IPS-18a (cell line): ENCODE measurements at regions not wholly inside any gene's neighbourhood (a gene's known extent, or its start where the extent isn't known, plus 50 kb on each side); places are given as distances from the start of the nearest gene placed in this dataset.

Experiments
- H3K27ac ChIP-seq: one replicate; pipeline ENCODE4 v1.5.1; 2013; ENCODE audit warnings: low read length
- H3K27me3 ChIP-seq: one replicate; pipeline ENCODE4 v1.6.1; 2013; ENCODE audit warnings: mild to moderate bottlenecking, low read length; ENCODE audit not compliant: control insufficient read depth, insufficient read depth
- H3K36me3 ChIP-seq: one replicate; pipeline ENCODE4 v1.6.1; 2013; ENCODE audit warnings: low read depth, low read length; ENCODE audit not compliant: control insufficient read depth
- H3K4me1 ChIP-seq: one replicate; pipeline ENCODE4 v1.6.1; 2013; ENCODE audit warnings: low read depth, low read length; ENCODE audit not compliant: control insufficient read depth
- H3K4me3 ChIP-seq: one replicate; pipeline ENCODE4 v1.5.1; 2013; ENCODE audit warnings: low read length
- H3K9ac ChIP-seq: one replicate; pipeline ENCODE4 v1.6.1; 2013; ENCODE audit warnings: mild to moderate bottlenecking, low read length, moderate library complexity
- H3K9me3 ChIP-seq: one replicate; pipeline ENCODE4 v1.6.1; 2013; ENCODE audit warnings: low read depth, low read length; ENCODE audit not compliant: control insufficient read depth

DNA sequence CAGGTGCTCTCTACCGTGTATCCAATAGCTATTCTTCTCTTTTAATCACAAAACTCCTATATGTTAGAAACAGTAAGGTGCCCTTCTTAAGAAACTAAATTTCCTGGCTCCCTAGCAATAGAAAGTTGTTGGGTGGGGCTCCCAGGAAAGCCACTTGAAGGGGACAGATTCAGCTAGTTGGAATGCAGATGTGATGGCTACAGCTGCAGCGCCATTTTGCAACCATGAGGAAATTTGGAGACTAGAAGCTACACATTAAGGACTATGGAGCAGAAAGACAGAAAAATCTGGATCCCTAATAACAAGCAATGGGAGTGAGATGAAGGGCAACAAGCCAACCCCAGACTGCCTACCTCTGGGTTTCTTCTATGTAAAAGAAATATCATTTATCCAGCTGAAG lies 108.8 kb upstream of the AFDN start:
- Histone ChIP-seq H3K27ac (no peak overlapping the region), H3K9ac (no peak overlapping the region), H3K4me1 (peaks cover 7% of the 10 kb centered on the region), H3K27me3 (no peaks in the 10 kb centered on the region), H3K4me3 (no peak overlapping the region), H3K36me3 (no peaks in the 10 kb centered on the region), H3K9me3 (no peaks in the 10 kb centered on the region)

DNA sequence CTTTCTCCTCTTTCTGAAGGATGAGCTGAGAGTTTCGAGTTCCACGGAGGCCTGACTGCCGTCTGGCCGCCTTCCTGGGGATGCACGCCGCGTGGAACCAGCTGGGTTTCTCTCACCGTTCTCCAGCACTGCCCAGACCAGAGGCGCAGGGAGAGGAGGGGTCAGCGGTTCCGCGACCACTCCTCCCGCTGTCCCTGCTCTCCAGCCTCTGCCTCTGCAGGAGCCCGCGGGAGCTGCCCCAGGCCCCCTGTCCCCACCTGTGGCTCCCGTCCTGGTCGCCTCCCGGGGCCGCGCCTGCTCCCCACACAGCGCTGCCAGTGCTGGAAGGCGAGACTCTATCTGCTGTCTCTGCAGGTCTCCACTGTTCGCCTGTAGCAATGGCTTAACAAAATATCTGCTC lies 106.8 kb upstream of the AFDN start:
- Histone ChIP-seq H3K9ac (no peak overlapping the region), H3K36me3 (no peaks in the 10 kb centered on the region), H3K27ac (no peak overlapping the region), H3K27me3 (no peaks in the 10 kb centered on the region), H3K4me3 (no peak overlapping the region), H3K4me1 (no peaks in the 10 kb centered on the region), H3K9me3 (no peaks in the 10 kb centered on the region)

DNA sequence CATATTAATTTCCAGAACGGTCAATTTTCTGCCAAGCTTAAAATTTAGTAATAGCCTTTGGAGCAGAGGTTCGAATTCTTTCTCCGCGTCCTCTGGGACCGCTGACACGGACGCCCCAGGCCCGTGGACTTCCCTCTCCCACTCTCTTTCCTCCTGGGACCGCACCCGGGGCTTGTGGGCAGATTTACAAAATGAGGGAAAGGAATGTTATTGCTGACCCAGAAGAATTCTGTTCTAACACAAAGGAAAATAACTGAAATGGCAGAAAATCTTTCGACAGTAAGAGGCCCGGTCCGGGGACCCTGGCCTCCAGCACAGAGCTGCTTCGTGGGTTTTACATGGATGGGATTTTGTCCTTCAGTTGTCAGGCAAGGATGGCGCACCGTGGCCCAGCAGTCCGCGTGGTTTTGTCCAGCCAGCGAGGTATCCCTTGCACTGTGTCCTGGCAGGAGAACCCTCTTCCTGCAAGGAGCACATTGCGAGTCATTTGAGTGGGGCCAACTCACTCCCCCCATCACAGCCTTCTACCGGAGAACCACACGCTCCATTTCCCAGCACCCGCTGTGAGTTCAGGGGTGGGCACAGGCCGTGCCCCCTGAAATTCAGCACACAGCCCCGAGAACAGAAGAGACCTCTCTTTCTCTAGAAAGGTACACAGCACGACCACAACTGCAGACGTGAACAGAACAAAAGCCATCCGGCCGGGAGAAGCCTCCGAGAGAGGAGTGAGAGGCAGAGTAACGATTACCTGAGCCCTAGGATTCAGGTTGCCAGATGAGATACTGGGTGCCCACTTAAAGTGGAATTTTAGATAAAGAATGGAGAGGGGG lies 106.0 kb upstream of the AFDN start:
- Histone ChIP-seq H3K4me3 (no peak overlapping the region), H3K9ac (no peak overlapping the region), H3K27ac (no peak overlapping the region), H3K36me3 (no peaks in the 10 kb centered on the region), H3K9me3 (no peaks in the 10 kb centered on the region), H3K27me3 (no peaks in the 10 kb centered on the region), H3K4me1 (no peaks in the 10 kb centered on the region)

DNA sequence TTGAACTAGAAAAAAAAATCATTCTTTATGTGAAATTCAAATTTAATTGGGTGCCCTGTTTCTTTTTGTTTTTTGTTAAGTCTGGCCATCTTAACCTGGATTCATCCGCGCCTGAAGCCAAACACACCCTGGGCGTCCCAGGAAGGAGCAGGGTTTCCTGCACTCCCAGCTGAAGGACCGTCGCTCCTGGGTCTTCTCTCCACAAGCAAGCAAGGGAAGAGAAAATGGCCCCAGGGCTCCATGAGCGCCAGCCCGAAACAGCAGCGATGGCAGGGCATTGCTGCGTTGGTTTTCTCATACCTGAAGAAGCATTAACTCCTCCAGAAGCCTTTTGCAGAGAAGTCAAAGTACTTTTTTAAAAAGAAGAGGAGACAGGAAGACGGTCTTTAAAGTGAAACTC lies 105.4 kb upstream of the AFDN start:
- H3K27me3 ChIP-seq: no peaks in the 10 kb centered on the region
- H3K36me3 ChIP-seq: no peaks in the 10 kb centered on the region
- H3K27ac ChIP-seq: no peak overlapping the region
- H3K9me3 ChIP-seq: no peaks in the 10 kb centered on the region
- no peak overlapping the region for H3K4me3 ChIP-seq
- no peaks in the 10 kb centered on the region for H3K4me1 ChIP-seq
- no peak overlapping the region for H3K9ac ChIP-seq

DNA sequence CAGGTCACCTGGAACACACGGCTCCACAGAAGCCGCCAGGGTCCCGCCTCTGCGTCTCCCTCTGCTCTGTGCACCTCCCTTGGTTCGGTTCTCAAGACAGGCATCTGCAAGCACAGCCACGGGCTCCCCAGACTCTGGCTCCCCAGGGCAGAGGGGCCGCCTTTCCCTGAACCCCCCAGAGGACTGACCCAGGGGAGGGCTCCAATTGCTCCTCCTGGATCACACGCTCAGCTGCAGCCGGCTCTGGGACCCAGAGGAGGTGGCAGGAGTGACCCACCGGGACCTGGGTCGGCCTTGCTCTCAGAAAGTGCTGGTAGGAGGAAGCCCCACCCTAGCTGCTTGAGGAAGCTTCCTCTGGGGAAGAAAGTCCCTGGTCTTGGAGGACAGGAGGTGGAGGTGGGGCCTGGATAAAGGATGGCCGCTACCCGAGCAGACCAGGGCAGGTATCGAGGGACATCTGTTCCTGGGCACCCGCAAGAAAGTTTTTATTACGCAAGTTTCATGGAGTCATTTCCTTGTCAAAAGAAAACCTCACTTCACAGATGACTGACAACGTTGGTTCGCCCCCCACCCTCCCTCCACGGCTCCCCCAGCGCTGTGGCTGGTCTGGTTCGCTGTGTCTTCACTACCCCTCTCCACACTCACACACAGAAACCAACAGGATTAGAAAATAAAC lies 103.9 kb upstream of the AFDN start:
- no peaks in the 10 kb centered on the region for H3K4me1 ChIP-seq

DNA sequence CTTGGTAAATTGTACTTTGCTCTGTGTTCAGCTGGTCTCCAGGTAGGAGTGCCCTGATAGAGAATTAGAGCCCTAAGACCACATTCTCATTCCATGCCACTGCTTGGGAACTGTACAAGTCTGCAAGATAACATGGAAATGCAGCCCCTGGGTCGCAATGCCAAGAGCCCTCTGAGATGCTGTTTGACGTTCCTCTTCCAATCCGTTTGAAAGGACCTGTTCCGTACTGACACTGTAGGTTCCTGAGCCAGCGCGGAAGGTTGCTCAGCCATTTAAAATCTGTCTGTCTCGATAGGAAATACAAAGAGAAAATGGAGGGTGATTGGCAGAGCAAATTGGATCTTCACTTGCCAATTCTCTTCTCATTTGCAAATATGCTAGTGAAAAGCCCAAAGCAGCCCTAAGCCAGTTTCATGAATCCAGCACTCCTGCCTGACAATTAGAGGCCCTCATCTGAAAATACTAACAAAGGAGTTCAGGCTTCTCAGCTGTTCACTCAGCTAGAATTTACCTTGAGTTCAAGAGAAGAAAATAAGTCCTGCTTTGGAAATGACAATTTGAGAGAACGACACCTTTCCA lies 100.6 kb upstream of the AFDN start:
- no peaks in the 10 kb centered on the region for H3K9me3 ChIP-seq
- H3K4me3 ChIP-seq: no peak overlapping the region
- H3K27me3 ChIP-seq: no peaks in the 10 kb centered on the region
- H3K9ac ChIP-seq: no peak overlapping the region
- no peaks in the 10 kb centered on the region for H3K36me3 ChIP-seq
- H3K27ac ChIP-seq: no peak overlapping the region
- H3K4me1 ChIP-seq: no peaks in the 10 kb centered on the region

More for the DNA sequence above, 103.9 kb upstream of the AFDN start:
- Histone ChIP-seq H3K9me3 (no peaks in the 10 kb centered on the region), H3K4me3 (no peak overlapping the region), H3K27me3 (no peaks in the 10 kb centered on the region), H3K9ac (no peak overlapping the region), H3K36me3 (no peaks in the 10 kb centered on the region), H3K27ac (no peak overlapping the region)

DNA sequence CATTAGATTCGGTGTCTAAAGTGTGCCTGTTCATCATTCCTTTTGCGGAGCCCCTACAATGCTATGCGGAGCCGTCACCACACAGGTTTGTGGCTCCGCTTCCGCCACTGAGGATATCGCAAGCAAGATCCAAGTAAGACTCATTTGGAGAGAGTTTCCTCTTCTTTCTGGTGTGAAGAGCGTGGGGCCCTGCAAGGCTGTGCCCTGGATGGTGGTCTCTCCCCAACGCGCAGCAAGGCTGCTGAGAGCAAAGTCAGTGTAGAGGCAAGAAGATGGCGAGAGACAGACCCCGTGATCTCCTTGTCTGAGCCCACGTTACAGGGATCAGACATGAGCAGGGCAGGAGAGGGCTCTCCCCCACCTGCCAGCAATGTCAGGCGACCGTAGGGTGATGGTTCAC lies 96.3 kb upstream of the AFDN start:
- H3K27ac ChIP-seq: no peak overlapping the region
- H3K4me3 ChIP-seq: no peak overlapping the region
- H3K27me3 ChIP-seq: no peaks in the 10 kb centered on the region
- H3K4me1 ChIP-seq: no peaks in the 10 kb centered on the region
- H3K9ac ChIP-seq: no peak overlapping the region
- no peaks in the 10 kb centered on the region for H3K36me3 ChIP-seq
- no peaks in the 10 kb centered on the region for H3K9me3 ChIP-seq

DNA sequence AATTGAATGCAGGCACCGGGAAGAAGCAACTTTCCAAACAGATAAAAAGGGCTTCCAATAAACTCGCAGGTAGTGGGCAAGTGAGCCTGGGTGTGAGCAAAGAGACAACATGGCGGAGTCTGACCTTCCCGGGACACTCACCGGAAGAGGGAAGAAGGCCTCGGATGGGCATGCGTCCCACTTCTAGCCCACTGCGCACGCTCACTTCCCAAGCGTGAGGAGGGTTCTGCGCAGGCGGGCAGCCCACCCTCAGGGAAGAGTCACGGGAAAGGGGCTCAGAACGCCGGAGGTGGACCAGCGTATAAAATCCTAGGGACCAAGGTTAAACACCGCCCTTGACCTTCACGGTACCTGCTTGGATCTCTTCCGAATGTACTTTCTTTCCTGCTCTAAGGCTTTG lies 95.5 kb upstream of the AFDN start:
- H3K4me3 ChIP-seq: no peak overlapping the region

DNA sequence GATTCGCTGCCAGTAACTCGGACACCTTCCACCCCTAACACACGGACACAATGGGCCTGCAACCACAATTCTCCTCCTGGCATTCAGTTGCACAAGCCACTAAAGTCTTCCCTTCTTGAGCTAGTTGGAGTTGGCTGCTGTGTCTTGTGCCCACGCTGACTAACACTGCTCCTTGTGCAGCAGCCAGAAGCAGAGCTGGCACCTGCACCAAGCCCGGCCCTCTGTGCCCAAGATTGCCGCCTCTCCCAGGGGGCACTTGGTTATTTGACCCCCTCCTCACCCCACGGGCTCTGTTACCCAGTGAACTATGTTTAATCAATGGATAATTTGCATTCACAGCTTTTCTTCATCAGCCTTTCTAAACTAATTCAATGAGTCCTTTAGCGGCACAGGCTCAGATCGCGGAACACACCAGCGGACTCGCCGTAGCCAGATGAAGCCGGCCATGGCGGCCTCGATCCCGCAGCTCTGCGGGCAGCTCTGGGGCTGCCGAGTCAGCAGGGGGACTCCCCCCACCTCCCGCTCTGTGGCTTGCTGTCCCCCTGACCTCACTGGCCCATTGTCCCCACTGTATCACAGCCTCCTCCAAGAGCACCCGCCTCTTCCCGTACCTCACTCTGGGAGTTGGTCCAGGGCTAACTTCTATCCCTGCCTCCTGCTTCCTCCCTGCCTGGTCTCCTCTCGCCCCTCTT lies 94.8 kb upstream of the AFDN start:
- no peaks in the 10 kb centered on the region for H3K27me3 ChIP-seq
- no peaks in the 10 kb centered on the region for H3K36me3 ChIP-seq
- H3K9me3 ChIP-seq: no peaks in the 10 kb centered on the region
- H3K9ac ChIP-seq: no peak overlapping the region
- no peak overlapping the region for H3K27ac ChIP-seq
- H3K4me3 ChIP-seq: no peak overlapping the region
- no peaks in the 10 kb centered on the region for H3K4me1 ChIP-seq

More for the DNA sequence above, 95.5 kb upstream of the AFDN start:
- Histone ChIP-seq H3K36me3 (no peaks in the 10 kb centered on the region), H3K27ac (no peak overlapping the region), H3K9me3 (no peaks in the 10 kb centered on the region), H3K9ac (no peak overlapping the region), H3K27me3 (no peaks in the 10 kb centered on the region), H3K4me1 (no peaks in the 10 kb centered on the region)

DNA sequence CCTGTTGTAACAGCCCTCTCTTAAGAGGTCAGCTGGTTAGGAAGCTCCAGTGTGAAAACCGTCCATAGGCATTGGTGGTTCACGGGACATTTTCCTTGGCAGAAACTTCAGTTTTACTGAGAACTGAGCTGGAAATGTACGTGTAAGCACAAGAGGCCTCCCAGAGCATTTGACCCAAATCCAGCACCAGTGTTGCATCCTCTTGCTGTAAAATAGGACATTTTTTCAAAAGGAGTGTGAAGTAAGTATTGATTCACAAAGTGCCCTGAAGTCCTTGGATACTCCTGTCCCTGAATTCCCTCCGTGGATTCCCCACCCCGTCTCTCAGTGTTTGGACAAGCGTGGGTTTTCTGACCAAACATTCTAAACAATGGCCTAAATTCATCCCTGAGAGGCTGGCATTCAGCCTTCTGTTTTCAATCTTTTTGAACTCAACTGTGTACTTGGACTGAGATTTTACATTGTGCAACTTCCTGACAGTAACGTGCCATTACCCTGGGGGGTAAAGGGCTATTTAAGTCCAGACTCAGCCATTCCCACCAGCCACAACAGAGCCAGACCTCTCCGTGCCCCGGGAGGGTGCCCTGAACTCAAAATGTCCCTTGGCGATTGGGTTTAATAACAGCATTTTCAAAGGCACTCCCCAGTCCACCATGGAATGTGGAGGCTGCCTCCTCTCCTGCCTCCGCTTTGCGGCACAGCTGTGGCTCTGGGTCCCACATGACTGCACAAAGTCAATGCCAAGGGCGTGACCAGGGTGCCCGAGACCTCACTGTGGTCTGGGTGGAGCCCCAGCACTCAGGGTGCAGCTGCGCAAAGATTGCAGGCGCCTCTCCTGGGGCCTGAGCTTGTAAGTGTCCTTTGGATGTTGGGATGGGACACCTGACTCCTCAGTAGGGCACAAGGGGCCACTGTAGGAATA lies 92.7 kb upstream of the AFDN start:
- Histone ChIP-seq H3K27ac (no peak overlapping the region), H3K9ac (no peak overlapping the region), H3K36me3 (no peaks in the 10 kb centered on the region), H3K27me3 (no peaks in the 10 kb centered on the region), H3K4me1 (no peaks in the 10 kb centered on the region), H3K4me3 (no peak overlapping the region), H3K9me3 (no peaks in the 10 kb centered on the region)

DNA sequence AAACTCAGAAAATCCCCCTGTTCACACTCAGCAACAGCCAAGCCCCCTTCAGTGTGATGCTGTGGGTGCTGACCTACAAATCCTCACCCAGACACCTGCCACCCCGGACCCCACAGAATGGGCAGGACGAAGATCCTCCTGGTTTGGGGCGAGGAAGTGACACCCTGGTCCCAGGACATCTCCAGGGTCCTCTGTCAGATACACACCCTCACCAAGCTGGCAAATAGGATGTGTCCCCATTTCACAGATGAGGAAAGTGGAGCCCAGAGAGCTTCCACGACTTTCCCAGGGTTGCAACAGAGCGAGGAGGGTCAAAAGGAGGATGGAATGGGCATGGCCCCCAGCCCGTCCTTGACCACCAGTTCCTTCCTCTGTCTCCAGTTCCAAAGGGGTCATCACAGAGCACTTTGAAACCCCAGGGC lies 92.0 kb upstream of the AFDN start:
- no peaks in the 10 kb centered on the region for H3K4me1 ChIP-seq
- no peaks in the 10 kb centered on the region for H3K36me3 ChIP-seq
- no peaks in the 10 kb centered on the region for H3K9me3 ChIP-seq
- no peaks in the 10 kb centered on the region for H3K27me3 ChIP-seq
- H3K4me3 ChIP-seq: no peak overlapping the region
- H3K9ac ChIP-seq: no peak overlapping the region
- no peak overlapping the region for H3K27ac ChIP-seq
